ENCODE measurements at regions not wholly inside any gene's neighbourhood (a gene's known extent, or its start where the extent isn't known, plus 50 kb on each side); places are given as distances from the start of the nearest gene placed in this dataset.
"Not testable (repeated sequence)": the region's sequence is repeated elsewhere in the genome, so short reads cannot be mapped to it uniquely, and the experiment has no call there.

GRCh38 chr10:77740396-77740795 lies 102.8 kb upstream of the KCNMA1 start:
- H3K36me3 ChIP-seq; H3K27me3 ChIP-seq (replicated peaks; ENCODE audit: insufficient read depth); H3K27ac ChIP-seq; H3K4me1 ChIP-seq (replicated peaks); H3K9me3 ChIP-seq; DNase-seq (ENCODE audit: low spot score); intact Hi-C loops (cut with DNase I); H3K4me3 ChIP-seq: not testable (repeated sequence)
- WGBS, result 97% methylated on average over 3 of the region's 3 CpGs

- H3K4me1 ChIP-seq (replicated peaks), result no peaks in the 10 kb centered on the region
- intact Hi-C loops (cut with DNase I), result no loop called here
- H3K9me3 ChIP-seq, result no peaks in the 10 kb centered on the region
- TF ChIP-seq POLR2A (IDR thresholded peaks at IDR 0.05), result no peak
- no peak overlapping the region for H3K4me3 ChIP-seq
- no peak for DNase-seq (ENCODE audit: low spot score)
- no peaks in the 10 kb centered on the region for H3K36me3 ChIP-seq
- no peaks in the 10 kb centered on the region for H3K27me3 ChIP-seq (replicated peaks; ENCODE audit: insufficient read depth)
- WGBS, result 86% methylated on average over 2 of the region's 2 CpGs
- no peak overlapping the region for H3K27ac ChIP-seq
Observed at GRCh38 chr10:77738496-77739158, 101.0 kb upstream of the KCNMA1 start.

GRCh38 chr10:77737608-77738007 lies 100.0 kb upstream of the KCNMA1 start:
- Histone ChIP-seq H3K9me3 (no peaks in the 10 kb centered on the region), H3K36me3 (no peaks in the 10 kb centered on the region), H3K4me1 (replicated peaks) (no peaks in the 10 kb centered on the region), H3K27ac (no peak overlapping the region), H3K4me3 (no peak overlapping the region), H3K27me3 (replicated peaks; ENCODE audit: insufficient read depth) (no peaks in the 10 kb centered on the region)
- TF ChIP-seq POLR2AphosphoS5 (IDR thresholded peaks at IDR 0.05) (no peak), CTCF (IDR thresholded peaks at IDR 0.05) (no peak), POLR2A (IDR thresholded peaks at IDR 0.05) (no peak)
- DNase-seq (ENCODE audit: low spot score), result no peak
- intact Hi-C loops (cut with DNase I), result no loop called here
- 73% methylated on average over 2 of the region's 2 CpGs for WGBS

GRCh38 chr10:77735136-77735535 lies 97.5 kb upstream of the KCNMA1 start:
- H3K36me3 ChIP-seq; H3K4me3 ChIP-seq; intact Hi-C loops (cut with DNase I); DNase-seq (ENCODE audit: low spot score); H3K27ac ChIP-seq; H3K4me1 ChIP-seq (replicated peaks); H3K9me3 ChIP-seq; H3K27me3 ChIP-seq (replicated peaks; ENCODE audit: insufficient read depth): not testable (repeated sequence)
- 38% methylated on average over 5 of the region's 5 CpGs for WGBS

- H3K9me3 ChIP-seq, result no peaks in the 10 kb centered on the region
- WGBS, result 75% methylated on average over 23 of the region's 23 CpGs
- H3K27me3 ChIP-seq (replicated peaks; ENCODE audit: insufficient read depth), result no peaks in the 10 kb centered on the region
- no peak for DNase-seq (ENCODE audit: low spot score)
- TF ChIP-seq POLR2AphosphoS5 (IDR thresholded peaks at IDR 0.05), result no peak
- no peak for TF ChIP-seq POLR2A (IDR thresholded peaks at IDR 0.05)
- H3K36me3 ChIP-seq, result no peaks in the 10 kb centered on the region
- no peak overlapping the region for H3K27ac ChIP-seq
- no peak overlapping the region for H3K4me3 ChIP-seq
- intact Hi-C loops (cut with DNase I), result no loop called here
- H3K4me1 ChIP-seq (replicated peaks), result no peaks in the 10 kb centered on the region
Observed at GRCh38 chr10:77732213-77733003, 94.8 kb upstream of the KCNMA1 start.

GRCh38 chr10:77727481-77727880 lies 89.9 kb upstream of the KCNMA1 start:
- H3K9me3 ChIP-seq, result no peaks in the 10 kb centered on the region
- no peaks in the 10 kb centered on the region for H3K4me1 ChIP-seq (replicated peaks)
- intact Hi-C loops (cut with DNase I), result no loop called here
- no peaks in the 10 kb centered on the region for H3K36me3 ChIP-seq
- H3K27ac ChIP-seq, result no peak overlapping the region
- no peak for DNase-seq (ENCODE audit: low spot score)
- no peak overlapping the region for H3K4me3 ChIP-seq
- no peaks in the 10 kb centered on the region for H3K27me3 ChIP-seq (replicated peaks; ENCODE audit: insufficient read depth)
- WGBS, result 86% methylated on average over 3 of the region's 3 CpGs
- TF ChIP-seq POLR2AphosphoS5 (IDR thresholded peaks at IDR 0.05), result no peak
- no peak for TF ChIP-seq POLR2A (IDR thresholded peaks at IDR 0.05)
- TF ChIP-seq CTCF (IDR thresholded peaks at IDR 0.05), result no peak

- Histone ChIP-seq H3K27me3 (replicated peaks; ENCODE audit: insufficient read depth) (no peaks in the 10 kb centered on the region), H3K9me3 (no peaks in the 10 kb centered on the region), H3K4me1 (replicated peaks) (no peaks in the 10 kb centered on the region), H3K4me3 (no peak overlapping the region), H3K36me3 (no peaks in the 10 kb centered on the region), H3K27ac (no peak overlapping the region)
- intact Hi-C loops (cut with DNase I), result no loop called here
- WGBS, result 100% methylated on average over 3 of the region's 3 CpGs
- TF ChIP-seq CTCF (IDR thresholded peaks at IDR 0.05), result no peak
- no peak for TF ChIP-seq POLR2A (IDR thresholded peaks at IDR 0.05)
- no peak for TF ChIP-seq POLR2AphosphoS5 (IDR thresholded peaks at IDR 0.05)
- DNase-seq (ENCODE audit: low spot score), result no peak
Observed at GRCh38 chr10:77726732-77727131, 89.1 kb upstream of the KCNMA1 start.
